ENCODE measurements at regions not wholly inside any gene's neighbourhood (a gene's known extent, or its start where the extent isn't known, plus 50 kb on each side); places are given as distances from the start of the nearest gene placed in this dataset.

DNA sequence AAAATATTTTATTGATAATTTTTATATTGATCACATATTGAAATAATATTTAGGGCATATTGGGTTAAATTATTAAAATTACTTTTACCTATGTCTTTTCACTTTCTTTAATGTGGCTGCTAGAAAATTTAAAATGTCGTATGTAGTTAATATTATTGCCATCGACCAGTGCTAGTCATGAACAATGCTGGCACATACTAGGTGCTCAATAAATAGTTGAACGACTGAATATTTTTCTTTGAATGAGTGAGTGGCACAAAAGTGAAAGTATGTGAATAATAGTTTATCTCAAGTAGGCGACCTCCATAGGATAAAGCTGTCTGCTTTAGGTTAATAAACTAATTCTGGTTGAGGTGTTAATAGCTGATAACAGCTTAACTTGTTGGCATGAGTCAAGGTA is 150.8 kb upstream of the FGGY start:
- TF ChIP-seq REST (IDR thresholded peaks at IDR 0.05; ENCODE audit: insufficient read depth in 1 of 2, low read depth in 2 of 2, low read length in 2 of 2) (no peak), POLR2AphosphoS5 (IDR thresholded peaks at IDR 0.05; ENCODE audit: low read depth, low read length) (no peak)

Measured in PFSK-1 (cell line).